GM12878 (cell line): ENCODE measurements at regions not wholly inside any gene's neighbourhood (a gene's known extent, or its start where the extent isn't known, plus 50 kb on each side); places are given as distances from the start of the nearest gene placed in this dataset.

ENCODE experiments used
- ATAC-seq: fragments of 200-7000 bp; cut with Tn5 transposase; 3 replicates; pipeline ENCODE4 v1.9.1; 2020; ENCODE audit warnings: mild to moderate bottlenecking, moderate library complexity
- BruUV-seq: library from RNA; stranded (reverse); fragments of 400-500 nt; replicated peaks from 2 replicates; lab custom pipeline; 2021; lab: Mats Ljungman, UMichigan
- CTCF ChIA-PET: fragments of 300-600 bp; sonication (Branson Sonifier 250); formaldehyde crosslinking; extraction: SDS; loops from one replicate; lab custom pipeline; 2021; ENCODE audit warnings: inconsistent platforms; lab: Yijun Ruan, JAX
- POLR2A ChIA-PET: fragments of 350-600 bp; formaldehyde crosslinking; extraction: SDS; loops from one replicate; lab custom pipeline; 2021; ENCODE audit warnings: inconsistent platforms; lab: Charles Lee
- RAD21 ChIA-PET: fragments of 300-600 bp; sonication (Branson Sonifier 250); formaldehyde crosslinking; loops from one replicate; lab custom pipeline; 2023; ENCODE audit warnings: antibody characterized with exemption; ENCODE audit not compliant: unreplicated experiment; lab: Charles Lee
- SMC1A ChIA-PET: fragments of 300-600 bp; sonication (Branson Sonifier 250); formaldehyde crosslinking; loops from one replicate; lab custom pipeline; 2023; ENCODE audit not compliant: unreplicated experiment, uncharacterized antibody; lab: Charles Lee
- DNase-seq: peaks from one replicate; pipeline ENCODE4 v3.0.0-alpha.2; 2011; ENCODE audit warnings: low read depth, low spot score
- FAIRE-seq: peaks from 3 replicates; lab custom pipeline; 2011; peaks lifted over from hg19 to GRCh38; lab: Jason Lieb, UNC
- H2AFZ ChIP-seq: 2 replicates; pipeline ENCODE4 v1.6.0; 2011; ENCODE audit warnings: low read depth, low read length, control low read depth; ENCODE audit not compliant: control insufficient read depth
- H3K27ac ChIP-seq: 2 replicates; pipeline ENCODE4 v1.5.1; 2011; ENCODE audit warnings: control low read depth; ENCODE audit not compliant: control insufficient read depth, insufficient read depth
- H3K27me3 ChIP-seq, 2 experiments: replicated peaks in 1 of 2; 2 replicates each; pipeline versions ENCODE4 v1.6.0 to v1.6.1; 2011; ENCODE audit warnings: low read length in 1 of 2; ENCODE audit not compliant: control insufficient read depth in 2 of 2, insufficient read depth in 2 of 2
- H3K36me3 ChIP-seq, 2 experiments: 2 replicates each; pipeline ENCODE4 v1.5.1; 2011; ENCODE audit warnings: low read length in 1 of 2; ENCODE audit not compliant: control insufficient read depth in 2 of 2, insufficient read depth in 2 of 2
- H3K4me1 ChIP-seq: 2 replicates; pipeline ENCODE4 v1.6.1; 2011; ENCODE audit warnings: mild to moderate bottlenecking, low read length, moderate library complexity, mixed read lengths; ENCODE audit not compliant: control insufficient read depth, insufficient read depth
- H3K4me2 ChIP-seq: 2 replicates; pipeline ENCODE4 v1.6.0; 2011; ENCODE audit warnings: control low read depth; ENCODE audit not compliant: control insufficient read depth, insufficient read depth
- H3K4me3 ChIP-seq: fragments of 200-600 bp; sonication (generic); 2 replicates; pipeline ENCODE4 v1.5.1; 2016
- H3K79me2 ChIP-seq: 2 replicates; pipeline ENCODE4 v1.6.0; 2011; ENCODE audit warnings: low read length; ENCODE audit not compliant: control insufficient read depth, insufficient read depth
- H3K9ac ChIP-seq: 2 replicates; pipeline ENCODE4 v1.8.0; 2011; ENCODE audit warnings: low read length, control low read depth, mixed read lengths; ENCODE audit not compliant: control insufficient read depth, insufficient read depth
- H3K9me3 ChIP-seq: replicated peaks from 3 replicates; pipeline ENCODE4 v1.5.1; 2011; ENCODE audit warnings: mild to moderate bottlenecking, low read length; ENCODE audit not compliant: control insufficient read depth, insufficient read depth
- H4K20me1 ChIP-seq: 2 replicates; pipeline ENCODE4 v1.6.0; 2011; ENCODE audit not compliant: control insufficient read depth, insufficient read depth
- BCL11A ChIP-seq: IDR thresholded peaks from 2 replicates; pipeline ENCODE4 v1.6.1; 2011; ENCODE audit warnings: low read depth, low read length
- BRCA1 ChIP-seq: IDR thresholded peaks from 2 replicates; pipeline ENCODE4 v1.6.1; 2011; ENCODE audit warnings: low read depth, low read length, improper control_type of control experiment
- CBX3 ChIP-seq: fragments of 200-600 bp; sonication (generic); IDR thresholded peaks from 2 replicates; pipeline ENCODE4 v1.6.1; 2016; ENCODE audit warnings: low read depth, borderline replicate concordance
- MEF2B ChIP-seq: fragments of 450-650 bp; IDR thresholded peaks from 2 replicates; pipeline ENCODE4 v1.6.1; 2018; ENCODE audit warnings: mild to moderate bottlenecking, moderate library complexity; ENCODE audit not compliant: partially characterized antibody, poor library complexity, severe bottlenecking
- NR2C2 ChIP-seq: IDR thresholded peaks from 2 replicates; pipeline ENCODE4 v1.6.1; 2011; ENCODE audit warnings: borderline replicate concordance, low read depth; ENCODE audit not compliant: control insufficient read depth, insufficient read length
- NRF1 ChIP-seq: conservative IDR thresholded peaks from 2 replicates; pipeline ENCODE4 v1.6.1; 2011; ENCODE audit warnings: mild to moderate bottlenecking, low read depth, low read length, improper control_type of control experiment
- PAX8 ChIP-seq: fragments of 450-650 bp; IDR thresholded peaks from 2 replicates; pipeline ENCODE4 v1.6.1; 2017; ENCODE audit warnings: mild to moderate bottlenecking, moderate library complexity
- RAD51 ChIP-seq: fragments of 450-650 bp; IDR thresholded peaks from 2 replicates; pipeline ENCODE4 v1.6.1; 2016; ENCODE audit warnings: moderate library complexity, mild to moderate bottlenecking, inconsistent platforms
- RFX5 ChIP-seq: IDR thresholded peaks from 2 replicates; pipeline ENCODE4 v1.6.1; 2011; ENCODE audit warnings: low read depth, low read length, improper control_type of control experiment
- SMC3 ChIP-seq: IDR thresholded peaks from 2 replicates; pipeline ENCODE4 v1.6.1; 2011; ENCODE audit warnings: low read length, improper control_type of control experiment, borderline replicate concordance
- SPI1 ChIP-seq: IDR thresholded peaks from 2 replicates; pipeline ENCODE4 v1.6.1; 2011; ENCODE audit warnings: low read depth, mild to moderate bottlenecking, low read length, moderate library complexity, borderline replicate concordance; ENCODE audit not compliant: insufficient read depth
- YBX1 ChIP-seq: fragments of 450-650 bp; IDR thresholded peaks from 2 replicates; pipeline ENCODE4 v1.6.1; 2016; ENCODE audit warnings: antibody characterized with exemption
- ZNF622 ChIP-seq: fragments of 450-650 bp; IDR thresholded peaks from 2 replicates; pipeline ENCODE4 v1.6.1; 2017; ENCODE audit warnings: mild to moderate bottlenecking, inconsistent platforms
- ZSCAN29 ChIP-seq: fragments of 450-650 bp; IDR thresholded peaks from 2 replicates; pipeline ENCODE4 v1.6.1; 2017; ENCODE audit warnings: mild to moderate bottlenecking, moderate library complexity
- WGBS: methylation state at CpG from one replicate; pipeline ENCODE4 v1.1.6; 2016; ENCODE audit warnings: low lambda C conversion rate; ENCODE audit not compliant: insufficient replicate concordance, insufficient coverage; ENCODE audit errors: missing lambda C conversion rate; 5-methylcytosine and 5-hydroxymethylcytosine counted together
- in situ Hi-C: fragments of 300-500 bp; cut with MboI; formaldehyde crosslinking; loops from 9 replicates; pipeline ENCODE4 v1.14.3; 2018; ENCODE audit warnings: mixed read lengths
- intact Hi-C: fragments of 100-400 bp; cut with micrococcal nuclease; formaldehyde crosslinking; loops from one replicate; pipeline ENCODE4 v1.14.2; 2022; ENCODE audit not compliant: unreplicated experiment
- TF ChIP-seq, protein P1 (sequence below): fragments of 450-650 bp; IDR thresholded peaks from 2 replicates; pipeline ENCODE4 v1.6.1; 2017; ENCODE audit warnings: mild to moderate bottlenecking, low read depth, inconsistent platforms; ENCODE audit not compliant: poor library complexity, severe bottlenecking
- TF ChIP-seq, protein P2 (sequence below): IDR thresholded peaks from 2 replicates; pipeline ENCODE4 v1.6.1; 2011; ENCODE audit warnings: borderline replicate concordance, low read depth, mild to moderate bottlenecking, moderate library complexity, low read length; ENCODE audit not compliant: insufficient read depth, poor library complexity, severe bottlenecking
- TF ChIP-seq, protein P3 (sequence below): fragments of 150-350 bp; IDR thresholded peaks from 2 replicates; pipeline ENCODE4 v1.6.1; 2014; ENCODE audit warnings: mild to moderate bottlenecking, low read depth, low read length
- TF ChIP-seq, protein P4 (sequence below): fragments of 450-650 bp; IDR thresholded peaks from 2 replicates; pipeline ENCODE4 v1.6.1; 2017; ENCODE audit warnings: low read depth, mild to moderate bottlenecking, moderate library complexity

DNA sequence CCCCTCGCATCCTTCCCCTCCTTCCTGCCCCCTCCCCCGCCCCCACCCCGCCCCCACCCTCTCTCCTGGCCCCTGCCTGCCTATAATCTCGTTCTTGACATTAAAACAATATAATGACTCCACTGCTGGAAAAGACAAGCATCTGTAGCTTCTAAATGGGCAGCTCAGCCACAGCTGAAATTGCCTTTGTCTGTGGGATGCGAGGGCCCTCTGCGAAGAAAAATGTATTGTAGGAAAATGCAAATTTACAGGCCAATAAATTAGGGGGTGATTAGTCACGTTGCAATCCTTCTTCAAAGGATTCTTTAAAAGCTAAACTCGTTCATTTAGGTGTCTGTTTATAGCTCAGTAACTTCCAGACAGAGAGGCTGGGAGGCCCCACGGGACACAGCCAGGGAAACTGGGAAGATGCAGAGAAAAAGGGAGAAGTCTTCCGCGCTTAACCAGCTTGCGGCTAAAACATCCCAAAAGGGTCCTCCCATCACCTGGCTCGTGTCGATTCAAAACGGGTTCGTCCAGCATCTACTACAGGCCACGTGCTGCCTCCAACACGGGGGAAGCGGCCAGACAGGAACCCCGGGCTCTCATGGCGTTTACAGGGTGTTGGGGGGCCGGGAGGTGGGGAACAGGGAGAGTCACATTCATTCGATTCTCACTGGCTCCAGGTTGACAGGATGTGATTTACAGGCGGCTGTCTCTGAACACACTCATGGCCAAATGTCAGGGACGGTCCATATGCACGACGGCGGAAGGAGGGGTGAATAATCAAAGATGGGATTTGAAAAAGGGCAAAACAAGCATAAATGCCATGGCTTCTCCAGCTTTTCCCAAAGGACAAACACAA, 100.5 kb upstream of the ZBTB40 start:
- ChIA-PET POLR2A (no interaction called here), CTCF (no interaction called here), SMC1A (no interaction called here), RAD21 (no interaction called here)
- no TSS peak for BruUV-seq
- no peak overlapping the region for H2AFZ ChIP-seq
- intact Hi-C loops (no loop called here), in situ Hi-C loops (no loop called here)
- H3K79me2 ChIP-seq = no peaks in the 10 kb centered on the region
- FAIRE-seq = no peak
- no peaks in the 10 kb centered on the region for H3K36me3 ChIP-seq
- no peaks in the 10 kb centered on the region for H4K20me1 ChIP-seq
- WGBS = 22% methylated on average over 24 of the region's 28 CpGs
- no peak overlapping the region for H3K9ac ChIP-seq
- H3K4me2 ChIP-seq = no peak overlapping the region
- H3K4me1 ChIP-seq = no peaks in the 10 kb centered on the region
- no peak for ATAC-seq
- H3K4me3 ChIP-seq = no peak overlapping the region
- H3K27me3 ChIP-seq = peaks cover 0 to 2% of the 10 kb centered on the region in 2 experiments; a peak in 3 of 4 replicates
- no peaks in the 10 kb centered on the region for H3K9me3 ChIP-seq
- H3K27ac ChIP-seq = no peak overlapping the region
- no peak for DNase-seq
- TF ChIP-seq NR2C2 = no peak
- no peak for TF ChIP-seq ZNF622
- no peak for TF ChIP-seq CBX3
- TF ChIP-seq, protein P1, sequence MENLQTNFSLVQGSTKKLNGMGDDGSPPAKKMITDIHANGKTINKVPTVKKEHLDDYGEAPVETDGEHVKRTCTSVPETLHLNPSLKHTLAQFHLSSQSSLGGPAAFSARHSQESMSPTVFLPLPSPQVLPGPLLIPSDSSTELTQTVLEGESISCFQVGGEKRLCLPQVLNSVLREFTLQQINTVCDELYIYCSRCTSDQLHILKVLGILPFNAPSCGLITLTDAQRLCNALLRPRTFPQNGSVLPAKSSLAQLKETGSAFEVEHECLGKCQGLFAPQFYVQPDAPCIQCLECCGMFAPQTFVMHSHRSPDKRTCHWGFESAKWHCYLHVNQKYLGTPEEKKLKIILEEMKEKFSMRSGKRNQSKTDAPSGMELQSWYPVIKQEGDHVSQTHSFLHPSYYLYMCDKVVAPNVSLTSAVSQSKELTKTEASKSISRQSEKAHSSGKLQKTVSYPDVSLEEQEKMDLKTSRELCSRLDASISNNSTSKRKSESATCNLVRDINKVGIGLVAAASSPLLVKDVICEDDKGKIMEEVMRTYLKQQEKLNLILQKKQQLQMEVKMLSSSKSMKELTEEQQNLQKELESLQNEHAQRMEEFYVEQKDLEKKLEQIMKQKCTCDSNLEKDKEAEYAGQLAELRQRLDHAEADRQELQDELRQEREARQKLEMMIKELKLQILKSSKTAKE = no peak
- no peak for TF ChIP-seq BCL11A
- TF ChIP-seq YBX1 = no peak
- no peak for TF ChIP-seq SPI1
- no peak for TF ChIP-seq RFX5
- TF ChIP-seq, protein P2, sequence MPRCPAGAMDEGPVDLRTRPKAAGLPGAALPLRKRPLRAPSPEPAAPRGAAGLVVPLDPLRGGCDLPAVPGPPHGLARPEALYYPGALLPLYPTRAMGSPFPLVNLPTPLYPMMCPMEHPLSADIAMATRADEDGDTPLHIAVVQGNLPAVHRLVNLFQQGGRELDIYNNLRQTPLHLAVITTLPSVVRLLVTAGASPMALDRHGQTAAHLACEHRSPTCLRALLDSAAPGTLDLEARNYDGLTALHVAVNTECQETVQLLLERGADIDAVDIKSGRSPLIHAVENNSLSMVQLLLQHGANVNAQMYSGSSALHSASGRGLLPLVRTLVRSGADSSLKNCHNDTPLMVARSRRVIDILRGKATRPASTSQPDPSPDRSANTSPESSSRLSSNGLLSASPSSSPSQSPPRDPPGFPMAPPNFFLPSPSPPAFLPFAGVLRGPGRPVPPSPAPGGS = no peak
- no peak for TF ChIP-seq ZSCAN29
- no peak for TF ChIP-seq PAX8
- TF ChIP-seq, protein P3, sequence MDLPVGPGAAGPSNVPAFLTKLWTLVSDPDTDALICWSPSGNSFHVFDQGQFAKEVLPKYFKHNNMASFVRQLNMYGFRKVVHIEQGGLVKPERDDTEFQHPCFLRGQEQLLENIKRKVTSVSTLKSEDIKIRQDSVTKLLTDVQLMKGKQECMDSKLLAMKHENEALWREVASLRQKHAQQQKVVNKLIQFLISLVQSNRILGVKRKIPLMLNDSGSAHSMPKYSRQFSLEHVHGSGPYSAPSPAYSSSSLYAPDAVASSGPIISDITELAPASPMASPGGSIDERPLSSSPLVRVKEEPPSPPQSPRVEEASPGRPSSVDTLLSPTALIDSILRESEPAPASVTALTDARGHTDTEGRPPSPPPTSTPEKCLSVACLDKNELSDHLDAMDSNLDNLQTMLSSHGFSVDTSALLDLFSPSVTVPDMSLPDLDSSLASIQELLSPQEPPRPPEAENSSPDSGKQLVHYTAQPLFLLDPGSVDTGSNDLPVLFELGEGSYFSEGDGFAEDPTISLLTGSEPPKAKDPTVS = no peak
- TF ChIP-seq BRCA1 = no peak
- no peak for TF ChIP-seq MEF2B
- no peak for TF ChIP-seq RAD51
- no peak for TF ChIP-seq SMC3
- TF ChIP-seq NRF1 = no peak
- TF ChIP-seq, protein P4, sequence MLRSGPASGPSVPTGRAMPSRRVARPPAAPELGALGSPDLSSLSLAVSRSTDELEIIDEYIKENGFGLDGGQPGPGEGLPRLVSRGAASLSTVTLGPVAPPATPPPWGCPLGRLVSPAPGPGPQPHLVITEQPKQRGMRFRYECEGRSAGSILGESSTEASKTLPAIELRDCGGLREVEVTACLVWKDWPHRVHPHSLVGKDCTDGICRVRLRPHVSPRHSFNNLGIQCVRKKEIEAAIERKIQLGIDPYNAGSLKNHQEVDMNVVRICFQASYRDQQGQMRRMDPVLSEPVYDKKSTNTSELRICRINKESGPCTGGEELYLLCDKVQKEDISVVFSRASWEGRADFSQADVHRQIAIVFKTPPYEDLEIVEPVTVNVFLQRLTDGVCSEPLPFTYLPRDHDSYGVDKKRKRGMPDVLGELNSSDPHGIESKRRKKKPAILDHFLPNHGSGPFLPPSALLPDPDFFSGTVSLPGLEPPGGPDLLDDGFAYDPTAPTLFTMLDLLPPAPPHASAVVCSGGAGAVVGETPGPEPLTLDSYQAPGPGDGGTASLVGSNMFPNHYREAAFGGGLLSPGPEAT = no peak
